ENCODE measurements at regions not wholly inside any gene's neighbourhood (a gene's known extent, or its start where the extent isn't known, plus 50 kb on each side); places are given as distances from the start of the nearest gene placed in this dataset.

DNA sequence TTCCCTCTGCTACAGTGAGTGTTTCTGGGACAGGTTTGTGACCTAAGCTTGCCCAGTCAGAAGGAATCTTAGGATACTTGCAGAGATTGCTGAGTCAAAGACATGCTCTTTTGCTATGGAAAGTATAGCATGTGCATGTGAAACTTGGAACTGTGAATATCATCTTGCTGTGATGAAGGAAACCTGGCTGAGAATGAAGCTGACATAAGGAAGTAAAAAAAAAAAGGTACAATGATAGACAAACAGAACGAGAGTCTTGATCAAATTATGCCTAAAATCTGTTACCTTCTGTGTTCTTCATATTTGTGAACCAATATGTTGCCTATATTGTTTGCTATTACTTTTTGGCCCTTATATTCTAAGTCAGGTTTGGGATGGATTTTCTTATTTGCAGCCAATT lies 525.7 kb downstream of the NPIPA7 start:
- Histone ChIP-seq H3K9ac (ENCODE audit: insufficient read length, low read depth) (no peak overlapping the region), H3K9me3 (ENCODE audit: insufficient read depth, low read length) (peaks cover 3% of the 10 kb centered on the region; the same call in 1 of the 2 replicates), H3K4me3 (ENCODE audit: insufficient read length, low read depth) (no peak overlapping the region), H3K4me1 (ENCODE audit: insufficient read depth, insufficient read length) (no peaks in the 10 kb centered on the region), H3K27me3 (ENCODE audit: insufficient read depth, insufficient read length) (peaks cover 3% of the 10 kb centered on the region), H3K36me3 (ENCODE audit: insufficient read depth, insufficient read length, low read length) (no peaks in the 10 kb centered on the region)
- no peak for TF ChIP-seq ZNF274 (IDR thresholded peaks at IDR 0.05; ENCODE audit: low read depth, low read length)
- TF ChIP-seq SUZ12 (IDR thresholded peaks at IDR 0.05; ENCODE audit: extremely low read depth, insufficient read depth, insufficient read length), result no peak
- no peak for TF ChIP-seq YY1 (IDR thresholded peaks at IDR 0.05; ENCODE audit: insufficient read depth, insufficient read length)
- DNase-seq (ENCODE audit: low read depth, low spot score), result no peak

DNA sequence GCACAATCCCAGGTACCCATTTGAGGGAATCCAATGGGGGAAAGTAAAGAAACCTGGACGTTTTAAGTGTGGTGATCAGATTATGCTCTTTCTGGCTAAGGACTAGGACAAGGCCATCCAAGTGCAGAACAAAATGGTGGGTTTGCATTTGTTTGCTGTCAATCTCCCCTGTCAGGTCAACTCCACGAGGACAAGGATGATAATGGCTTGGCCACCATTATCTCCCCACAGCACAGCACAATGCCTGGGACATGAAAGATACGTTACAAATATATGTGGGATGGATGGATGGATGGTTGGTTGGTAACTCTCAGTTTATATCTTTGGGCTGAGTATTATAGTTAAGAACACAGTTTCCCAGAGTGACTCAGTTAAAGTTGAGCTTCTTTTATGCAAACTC lies 526.9 kb downstream of the NPIPA7 start:
- no peaks in the 10 kb centered on the region for H3K9me3 ChIP-seq (ENCODE audit: insufficient read depth, low read length)
- H3K4me3 ChIP-seq (ENCODE audit: insufficient read length, low read depth), result no peak overlapping the region
- no peaks in the 10 kb centered on the region for H3K36me3 ChIP-seq (ENCODE audit: insufficient read depth, insufficient read length, low read length)
- DNase-seq (ENCODE audit: low read depth, low spot score), result no peak
- no peak overlapping the region for H3K9ac ChIP-seq (ENCODE audit: insufficient read length, low read depth)
- no peaks in the 10 kb centered on the region for H3K4me1 ChIP-seq (ENCODE audit: insufficient read depth, insufficient read length)
- H3K27me3 ChIP-seq (ENCODE audit: insufficient read depth, insufficient read length), result peaks cover 3% of the 10 kb centered on the region
- TF ChIP-seq ZNF274 (IDR thresholded peaks at IDR 0.05; ENCODE audit: low read depth, low read length), result no peak
- TF ChIP-seq SUZ12 (IDR thresholded peaks at IDR 0.05; ENCODE audit: extremely low read depth, insufficient read depth, insufficient read length), result no peak
- no peak for TF ChIP-seq YY1 (IDR thresholded peaks at IDR 0.05; ENCODE audit: insufficient read depth, insufficient read length)

DNA sequence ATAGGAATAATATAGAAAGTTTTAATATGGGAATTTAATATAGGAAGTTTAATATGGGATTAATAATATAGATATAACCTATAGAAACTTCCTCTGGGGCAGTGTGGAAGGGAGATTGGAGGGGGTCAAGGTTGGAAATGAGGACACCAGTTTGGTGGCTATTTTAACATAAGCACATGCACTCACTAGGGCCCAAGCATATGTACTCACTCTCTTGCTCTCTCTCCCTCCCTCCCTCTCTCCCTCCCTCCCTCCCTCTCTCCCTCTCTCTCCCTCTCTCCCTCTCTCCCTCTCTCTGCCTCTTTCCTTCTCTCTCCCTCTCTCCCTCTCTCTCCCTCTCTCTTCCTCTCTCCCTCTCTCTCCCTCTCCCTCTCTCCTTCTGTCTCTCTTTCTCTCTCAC lies 528.1 kb downstream of the NPIPA7 start:
- Histone ChIP-seq H3K4me3 (ENCODE audit: insufficient read length, low read depth) (no peak overlapping the region), H3K36me3 (ENCODE audit: insufficient read depth, insufficient read length, low read length) (no peaks in the 10 kb centered on the region), H3K9ac (ENCODE audit: insufficient read length, low read depth) (no peak overlapping the region), H3K4me1 (ENCODE audit: insufficient read depth, insufficient read length) (no peaks in the 10 kb centered on the region), H3K27me3 (ENCODE audit: insufficient read depth, insufficient read length) (peaks cover 3% of the 10 kb centered on the region), H3K9me3 (ENCODE audit: insufficient read depth, low read length) (peaks cover 9% of the 10 kb centered on the region; the same call in 1 of the 2 replicates)
- TF ChIP-seq ZNF274 (IDR thresholded peaks at IDR 0.05; ENCODE audit: low read depth, low read length), result no peak
- TF ChIP-seq SUZ12 (IDR thresholded peaks at IDR 0.05; ENCODE audit: extremely low read depth, insufficient read depth, insufficient read length), result no peak
- no peak for TF ChIP-seq YY1 (IDR thresholded peaks at IDR 0.05; ENCODE audit: insufficient read depth, insufficient read length)
- DNase-seq (ENCODE audit: low read depth, low spot score), result no peak

DNA sequence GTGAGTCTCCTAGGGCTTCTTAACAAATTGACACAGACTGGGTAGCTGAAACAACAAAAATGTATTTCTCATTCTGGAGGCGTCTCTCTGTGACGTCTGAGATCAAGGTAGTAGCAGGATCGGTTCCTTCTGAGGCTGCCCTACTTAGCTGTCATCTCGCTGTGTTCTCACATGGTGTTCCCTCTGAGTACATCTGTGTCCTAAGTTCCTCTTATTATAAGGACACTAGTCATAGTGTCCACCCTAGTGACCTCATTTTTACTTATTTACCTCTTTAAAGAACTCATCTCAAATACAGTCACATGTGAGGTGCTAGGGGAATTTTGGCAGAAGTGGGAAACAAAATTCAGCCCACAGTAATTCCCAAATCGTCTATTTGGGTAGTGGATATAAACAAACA lies 529.1 kb downstream of the NPIPA7 start:
- H3K4me1 ChIP-seq (ENCODE audit: insufficient read depth, insufficient read length), result no peaks in the 10 kb centered on the region
- no peak for TF ChIP-seq YY1 (IDR thresholded peaks at IDR 0.05; ENCODE audit: insufficient read depth, insufficient read length)
- no peak for TF ChIP-seq SUZ12 (IDR thresholded peaks at IDR 0.05; ENCODE audit: extremely low read depth, insufficient read depth, insufficient read length)
- no peak for TF ChIP-seq ZNF274 (IDR thresholded peaks at IDR 0.05; ENCODE audit: low read depth, low read length)
- DNase-seq (ENCODE audit: low read depth, low spot score), result no peak

DNA sequence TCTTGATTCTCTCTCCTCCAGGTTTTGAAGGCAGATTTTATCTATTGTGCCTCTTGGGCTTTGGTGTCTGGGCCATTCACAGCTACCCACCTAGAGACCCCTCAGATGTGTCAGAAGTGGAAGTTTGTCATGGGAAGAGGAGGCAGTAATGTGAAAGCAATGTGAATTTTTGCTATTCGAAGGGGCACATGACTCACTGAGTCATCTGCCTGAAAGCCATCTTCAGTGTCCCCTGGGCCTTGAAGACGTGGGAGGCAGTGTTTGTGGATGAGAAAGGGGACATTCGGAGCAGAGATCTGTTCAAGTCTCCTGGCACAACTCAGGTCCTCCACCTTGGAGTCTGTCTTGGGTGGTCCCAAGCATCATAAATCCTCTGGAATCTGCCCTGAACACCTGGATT lies 530.2 kb downstream of the NPIPA7 start:
- Histone ChIP-seq H3K4me3 (ENCODE audit: insufficient read length, low read depth) (no peak overlapping the region), H3K4me1 (ENCODE audit: insufficient read depth, insufficient read length) (no peaks in the 10 kb centered on the region), H3K9ac (ENCODE audit: insufficient read length, low read depth) (no peak overlapping the region), H3K9me3 (ENCODE audit: insufficient read depth, low read length) (peaks cover 15% of the 10 kb centered on the region; the same call in 1 of the 2 replicates), H3K36me3 (ENCODE audit: insufficient read depth, insufficient read length, low read length) (no peaks in the 10 kb centered on the region), H3K27me3 (ENCODE audit: insufficient read depth, insufficient read length) (peaks cover 3% of the 10 kb centered on the region)
- DNase-seq (ENCODE audit: low read depth, low spot score), result no peak
- TF ChIP-seq ZNF274 (IDR thresholded peaks at IDR 0.05; ENCODE audit: low read depth, low read length) (no peak), YY1 (IDR thresholded peaks at IDR 0.05; ENCODE audit: insufficient read depth, insufficient read length) (no peak), SUZ12 (IDR thresholded peaks at IDR 0.05; ENCODE audit: extremely low read depth, insufficient read depth, insufficient read length) (no peak)

More for the DNA sequence above, 529.1 kb downstream of the NPIPA7 start:
- peaks cover 15% of the 10 kb centered on the region; the same call in 1 of the 2 replicates for H3K9me3 ChIP-seq (ENCODE audit: insufficient read depth, low read length)
- no peak overlapping the region for H3K9ac ChIP-seq (ENCODE audit: insufficient read length, low read depth)
- H3K36me3 ChIP-seq (ENCODE audit: insufficient read depth, insufficient read length, low read length), result no peaks in the 10 kb centered on the region
- H3K27me3 ChIP-seq (ENCODE audit: insufficient read depth, insufficient read length), result peaks cover 3% of the 10 kb centered on the region
- no peak overlapping the region for H3K4me3 ChIP-seq (ENCODE audit: insufficient read length, low read depth)

DNA sequence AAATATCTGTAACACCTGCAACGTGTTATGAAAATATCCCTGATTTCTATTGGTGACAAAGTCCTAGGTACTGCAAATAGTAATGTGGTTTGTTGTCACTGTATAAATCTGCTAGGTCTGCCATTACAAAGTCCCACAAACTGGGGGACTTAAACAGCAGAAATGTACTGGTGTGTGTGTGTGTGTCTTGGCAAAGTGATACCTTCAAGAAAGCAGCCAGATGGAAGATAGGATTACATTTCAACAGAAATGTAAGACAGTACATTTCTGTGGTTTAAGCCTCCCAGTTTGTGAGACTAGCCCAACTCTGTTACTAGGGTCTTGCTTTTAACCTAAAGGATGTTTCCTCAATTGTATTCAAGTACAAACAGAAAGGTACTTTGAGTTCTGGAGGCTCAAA lies 531.7 kb downstream of the NPIPA7 start:
- peaks cover 3% of the 10 kb centered on the region for H3K27me3 ChIP-seq (ENCODE audit: insufficient read depth, insufficient read length)
- TF ChIP-seq SUZ12 (IDR thresholded peaks at IDR 0.05; ENCODE audit: extremely low read depth, insufficient read depth, insufficient read length) (no peak), ZNF274 (IDR thresholded peaks at IDR 0.05; ENCODE audit: low read depth, low read length) (no peak), YY1 (IDR thresholded peaks at IDR 0.05; ENCODE audit: insufficient read depth, insufficient read length) (no peak)
- no peak for DNase-seq (ENCODE audit: low read depth, low spot score)
- H3K9ac ChIP-seq (ENCODE audit: insufficient read length, low read depth), result no peak overlapping the region
- H3K9me3 ChIP-seq (ENCODE audit: insufficient read depth, low read length), result peaks cover 15% of the 10 kb centered on the region; the same call in 1 of the 2 replicates
- no peaks in the 10 kb centered on the region for H3K36me3 ChIP-seq (ENCODE audit: insufficient read depth, insufficient read length, low read length)
- H3K4me1 ChIP-seq (ENCODE audit: insufficient read depth, insufficient read length), result no peaks in the 10 kb centered on the region
- no peak overlapping the region for H3K4me3 ChIP-seq (ENCODE audit: insufficient read length, low read depth)

DNA sequence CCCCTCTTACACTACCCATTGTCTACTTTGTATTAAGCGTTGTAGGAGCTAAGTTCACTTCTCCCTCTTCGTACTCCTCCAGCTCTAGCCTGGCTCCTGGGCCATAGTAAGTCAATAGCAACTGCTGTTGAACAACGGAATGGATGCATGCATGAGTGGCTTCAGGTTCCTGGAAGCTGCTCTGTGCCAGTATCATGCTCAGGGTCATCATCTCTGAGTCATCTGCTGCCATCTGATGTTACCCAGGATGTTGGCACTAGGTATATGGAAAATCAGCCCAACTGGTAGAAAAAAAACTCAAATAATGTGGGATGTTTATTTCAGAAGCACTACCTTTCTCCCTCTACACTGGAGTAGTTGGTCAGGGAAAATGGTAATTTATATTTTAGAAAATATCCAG lies 536.8 kb downstream of the NPIPA7 start:
- DNase-seq (ENCODE audit: low read depth, low spot score), result no peak
- no peak for TF ChIP-seq YY1 (IDR thresholded peaks at IDR 0.05; ENCODE audit: insufficient read depth, insufficient read length)
- no peak for TF ChIP-seq ZNF274 (IDR thresholded peaks at IDR 0.05; ENCODE audit: low read depth, low read length)
- TF ChIP-seq SUZ12 (IDR thresholded peaks at IDR 0.05; ENCODE audit: extremely low read depth, insufficient read depth, insufficient read length), result no peak
- Histone ChIP-seq H3K36me3 (ENCODE audit: insufficient read depth, insufficient read length, low read length) (no peaks in the 10 kb centered on the region), H3K9ac (ENCODE audit: insufficient read length, low read depth) (no peak overlapping the region), H3K4me1 (ENCODE audit: insufficient read depth, insufficient read length) (no peaks in the 10 kb centered on the region), H3K27me3 (ENCODE audit: insufficient read depth, insufficient read length) (peaks cover 2% of the 10 kb centered on the region), H3K4me3 (ENCODE audit: insufficient read length, low read depth) (no peak overlapping the region), H3K9me3 (ENCODE audit: insufficient read depth, low read length) (peaks cover 15% of the 10 kb centered on the region; the same call in 1 of the 2 replicates)
